ENCODE measurements at regions not wholly inside any gene's neighbourhood (a gene's known extent, or its start where the extent isn't known, plus 50 kb on each side); places are given as distances from the start of the nearest gene placed in this dataset.

DNA sequence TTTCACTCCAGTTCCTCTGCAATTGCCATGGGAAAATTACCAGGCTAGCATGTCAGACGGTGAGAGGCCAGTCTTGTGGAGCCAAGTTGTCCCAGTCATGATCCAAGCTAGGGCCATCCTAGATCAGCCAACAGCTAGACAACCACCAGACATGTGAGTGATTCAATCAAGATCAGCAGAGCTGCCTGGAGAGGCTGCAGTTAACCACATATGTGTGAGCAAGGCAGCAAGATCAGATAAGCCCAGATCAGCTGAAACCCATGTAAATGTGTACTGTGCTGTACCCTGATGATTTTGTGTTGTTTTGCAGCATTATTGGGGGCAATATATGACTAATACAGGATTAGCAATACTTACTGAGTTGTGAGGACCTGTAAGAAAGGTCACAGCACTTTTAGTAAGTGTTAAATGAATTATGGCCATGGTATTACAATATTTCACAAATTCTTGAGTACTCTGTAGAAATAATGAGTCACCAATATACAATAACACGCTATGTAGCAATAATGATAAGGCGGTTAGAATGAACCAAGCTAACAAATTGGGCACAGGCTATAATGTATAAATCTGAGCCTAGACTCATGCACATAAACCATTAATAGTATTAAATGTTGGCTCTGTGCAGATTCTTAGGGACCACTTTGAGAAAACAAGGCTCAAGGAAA is 91.4 kb downstream of the SUDS3 start:
- no peak for DNase-seq (ENCODE audit: low read depth)

DNA sequence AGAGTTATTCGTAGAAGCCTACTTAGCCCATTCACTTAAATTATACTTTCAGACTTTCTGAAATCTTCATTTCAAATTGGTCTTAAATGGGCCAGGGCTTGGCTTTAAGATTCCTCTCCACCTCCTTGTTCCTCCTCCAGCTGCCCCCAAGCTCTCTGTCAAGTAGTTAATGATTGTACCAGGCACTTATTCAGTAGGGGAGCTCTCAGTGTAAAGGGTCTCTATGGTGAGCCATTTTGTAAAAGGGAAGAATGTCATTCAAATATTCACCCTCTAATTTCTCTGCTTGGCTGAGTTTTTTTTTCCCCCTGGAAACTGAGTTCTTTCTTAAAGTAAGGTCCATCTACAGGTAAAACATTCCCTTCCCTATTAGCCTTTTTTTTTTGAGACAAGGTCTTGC is 96.6 kb downstream of the SUDS3 start:
- DNase-seq (ENCODE audit: low read depth), result no peak

DNA sequence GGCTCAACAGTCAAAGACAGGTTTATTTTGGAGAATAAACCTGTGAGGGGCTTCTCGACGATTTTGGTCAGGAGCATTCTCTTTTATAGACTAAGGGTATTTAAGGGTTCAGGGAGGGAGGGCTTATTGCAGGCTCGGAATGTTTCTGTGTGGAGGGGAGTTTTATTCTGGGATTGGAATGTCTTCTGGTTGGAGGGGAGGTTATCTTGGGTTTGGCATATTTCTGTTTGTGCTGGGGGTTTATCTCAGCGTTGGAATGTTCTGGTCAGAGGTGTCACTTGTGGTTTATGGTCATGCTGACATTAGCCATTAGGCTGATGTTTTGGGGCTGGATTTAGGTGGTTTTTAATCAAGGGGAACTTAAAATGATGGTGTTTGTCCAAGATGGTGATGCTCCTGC is 103.9 kb downstream of the SUDS3 start:
- no peak for DNase-seq (ENCODE audit: low read depth)

GRCh38 chr12:118488034-118488433 is 111.7 kb downstream of the SUDS3 start:
- no peak for DNase-seq (ENCODE audit: low read depth)

DNA sequence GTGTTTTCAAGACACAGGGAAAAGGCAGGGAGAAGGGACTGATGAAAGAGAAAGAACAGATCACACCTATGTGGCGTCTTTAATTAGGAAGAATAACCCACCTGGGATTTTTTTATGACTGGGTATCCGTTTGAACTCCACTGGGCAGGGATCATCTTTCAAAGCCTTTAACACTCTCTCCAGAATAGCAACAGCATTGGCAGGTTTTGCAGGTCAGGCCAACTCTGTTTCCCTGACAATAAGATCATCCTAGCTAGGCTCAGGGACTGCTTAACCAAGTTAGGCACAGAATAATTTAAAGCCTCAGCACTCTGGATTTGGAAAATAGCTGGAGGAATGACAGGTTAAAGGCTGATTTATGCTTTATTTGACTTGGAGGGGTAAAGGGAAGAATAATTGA is 117.6 kb downstream of the SUDS3 start:
- DNase-seq (ENCODE audit: low read depth), result no peak

DNA sequence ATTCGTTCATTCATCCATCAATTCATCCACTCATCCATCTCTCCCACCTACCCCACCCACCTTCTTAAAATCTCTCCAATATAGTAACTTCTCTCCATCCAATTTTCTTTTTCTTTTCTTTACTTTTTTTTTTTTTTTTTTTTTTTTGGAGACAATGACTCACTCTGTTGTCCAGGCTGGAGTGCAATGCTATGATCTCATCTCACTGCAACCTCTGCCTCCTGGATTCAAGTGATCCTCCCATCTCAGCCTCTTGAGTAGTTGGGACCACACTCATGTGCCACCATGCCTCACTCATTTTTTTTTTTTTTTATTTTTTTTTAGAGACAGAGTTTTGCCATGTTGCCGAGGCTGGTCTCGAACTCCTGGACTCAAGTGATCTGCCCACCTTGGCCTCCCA is 118.4 kb downstream of the SUDS3 start:
- no peak for DNase-seq (ENCODE audit: low read depth)

GRCh38 chr12:118495296-118495695 is 118.9 kb downstream of the SUDS3 start:
- no peak for DNase-seq (ENCODE audit: low read depth)

DNA sequence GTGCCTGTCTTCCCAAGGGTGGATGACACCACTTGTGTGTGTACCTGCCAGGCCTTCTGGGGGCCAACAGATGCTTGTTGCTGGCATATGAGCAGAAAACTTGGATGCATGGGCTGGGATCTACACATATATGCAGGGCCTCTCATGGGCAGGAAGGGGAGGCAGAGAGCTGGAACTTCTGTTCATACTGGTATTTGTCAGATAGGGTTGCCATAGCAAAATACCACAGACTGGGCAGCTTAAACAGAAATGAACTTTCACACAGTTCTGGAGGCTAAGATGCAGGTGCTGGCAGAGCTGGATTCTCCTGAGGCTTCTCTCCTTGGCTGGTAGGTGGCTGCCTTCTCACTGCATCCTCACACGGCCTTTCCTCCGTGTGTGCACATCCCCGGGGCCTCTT is 121.8 kb downstream of the SUDS3 start:
- DNase-seq (ENCODE audit: low read depth), result no peak

GRCh38 chr12:118500299-118500698 is 123.9 kb downstream of the SUDS3 start:
- no peak for DNase-seq (ENCODE audit: low read depth)

DNA sequence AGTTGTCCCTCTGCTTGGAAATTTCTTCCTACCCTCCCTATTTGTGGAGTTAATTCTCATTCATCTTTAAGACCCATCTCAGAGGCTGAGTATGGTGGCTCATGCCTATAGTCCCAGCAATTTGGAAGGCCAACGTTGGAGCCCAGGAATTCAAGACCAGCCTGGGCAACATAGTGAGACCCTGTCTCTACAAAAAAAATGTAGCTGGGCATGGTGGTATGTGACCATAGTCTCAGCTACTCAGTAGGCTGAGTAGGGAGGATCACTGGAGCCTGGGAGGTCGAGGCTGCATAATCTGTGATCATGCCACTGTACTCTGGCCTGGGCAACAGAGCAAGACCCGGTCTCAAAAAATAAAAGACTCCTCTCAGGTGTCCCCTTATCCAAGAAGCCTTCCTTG is 125.1 kb downstream of the SUDS3 start:
- no peak for DNase-seq (ENCODE audit: low read depth)

GRCh38 chr12:118503476-118503875 is 127.1 kb downstream of the SUDS3 start:
- DNase-seq (ENCODE audit: low read depth), result no peak

GRCh38 chr12:118512669-118513068 is 136.3 kb downstream of the SUDS3 start:
- no peak for DNase-seq (ENCODE audit: low read depth)

DNA sequence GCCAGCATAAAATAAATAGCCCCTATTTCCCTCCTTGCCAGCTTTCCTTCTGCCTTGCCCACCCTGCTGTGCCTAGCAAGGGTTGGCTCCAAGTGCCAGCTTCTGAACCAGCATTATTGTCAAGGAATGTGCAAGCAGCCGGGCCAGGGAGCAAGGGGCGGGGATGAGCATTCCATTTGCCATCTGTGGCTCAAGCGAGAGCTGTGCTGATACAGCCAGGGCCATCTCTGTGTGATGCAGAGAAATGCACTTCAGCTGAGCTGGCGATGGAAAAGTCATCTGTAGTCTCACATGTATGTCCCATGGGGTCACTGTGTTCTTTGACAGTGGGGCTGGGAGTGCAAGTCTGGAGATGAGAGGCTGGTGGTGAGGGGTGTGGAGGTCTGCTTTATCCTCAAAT is 137.3 kb downstream of the SUDS3 start:
- no peak for DNase-seq (ENCODE audit: low read depth)

DNA sequence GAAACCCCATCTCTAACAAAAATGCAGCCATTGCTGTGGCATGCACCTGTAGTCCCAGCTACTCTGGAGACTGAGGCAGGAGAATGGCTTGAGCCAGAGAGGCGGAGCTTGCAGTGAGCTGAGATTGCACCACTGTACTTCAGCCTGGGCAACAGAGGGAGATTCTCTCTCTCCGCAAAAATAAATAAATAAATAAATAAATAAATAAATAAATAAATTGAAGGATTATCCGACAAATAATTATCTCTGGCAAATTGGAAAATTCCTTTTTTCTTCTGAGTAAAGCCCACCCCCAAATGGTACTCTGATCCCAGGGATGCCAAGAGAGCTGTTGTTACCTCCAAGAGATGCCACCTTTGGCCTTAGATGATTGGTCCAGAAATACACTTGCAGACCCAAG is 137.9 kb downstream of the SUDS3 start:
- no peak for DNase-seq (ENCODE audit: low read depth)

DNA sequence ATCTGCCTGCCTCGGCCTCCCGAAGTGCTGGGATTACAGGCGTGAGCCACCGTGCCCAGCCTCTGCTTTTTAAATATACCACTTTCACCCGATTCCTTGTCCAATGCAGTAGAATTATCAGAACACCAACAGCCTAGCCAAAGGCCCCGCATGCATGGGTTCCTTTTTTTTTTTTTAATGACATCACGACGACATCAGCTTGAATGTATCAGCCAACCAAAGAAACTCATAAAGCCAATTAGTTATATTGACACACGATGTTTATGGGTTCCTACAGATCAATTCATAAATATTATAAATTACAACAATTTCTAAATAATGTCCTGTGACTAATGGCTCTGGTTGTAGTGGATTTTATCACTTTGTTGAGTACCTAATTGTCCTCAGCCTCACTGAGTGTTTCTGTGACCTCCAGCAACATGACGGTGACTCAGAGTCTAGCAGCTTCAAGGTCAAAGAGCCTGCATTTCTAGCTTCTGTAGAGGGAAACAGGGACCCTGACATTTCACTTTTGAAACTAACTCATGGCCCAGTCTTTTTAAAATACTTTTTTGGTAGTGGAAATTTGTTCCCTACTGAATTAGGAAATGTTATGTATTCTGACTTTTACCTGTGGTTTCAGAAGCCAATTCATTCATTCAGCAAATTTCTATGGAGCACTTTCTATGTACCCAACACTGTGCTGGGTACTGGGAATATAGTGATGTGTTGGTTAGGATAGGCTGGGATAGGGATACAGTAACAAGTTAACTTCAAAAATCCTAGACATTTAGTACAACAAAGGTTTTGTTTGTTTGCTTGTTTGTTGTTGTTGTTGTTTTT is 144.1 kb downstream of the SUDS3 start:
- no peak for DNase-seq (ENCODE audit: low read depth)

DNA sequence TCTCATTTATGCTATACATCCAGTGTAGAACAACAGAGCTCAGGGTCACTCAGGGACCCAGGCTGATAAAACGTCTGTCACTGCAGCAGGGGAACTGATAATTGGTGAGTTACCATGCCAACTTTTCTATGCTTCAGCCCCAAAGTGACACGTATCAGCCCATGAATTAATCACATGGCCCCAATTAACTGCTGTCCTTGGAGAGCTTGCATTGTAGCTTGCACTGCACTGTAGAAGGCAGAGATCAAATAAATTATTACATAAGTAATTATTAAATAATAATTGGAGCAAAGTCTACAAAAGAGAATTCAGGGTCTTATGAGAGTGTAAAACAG is 144.6 kb downstream of the SUDS3 start:
- DNase-seq (ENCODE audit: low read depth), result no peak

DNA sequence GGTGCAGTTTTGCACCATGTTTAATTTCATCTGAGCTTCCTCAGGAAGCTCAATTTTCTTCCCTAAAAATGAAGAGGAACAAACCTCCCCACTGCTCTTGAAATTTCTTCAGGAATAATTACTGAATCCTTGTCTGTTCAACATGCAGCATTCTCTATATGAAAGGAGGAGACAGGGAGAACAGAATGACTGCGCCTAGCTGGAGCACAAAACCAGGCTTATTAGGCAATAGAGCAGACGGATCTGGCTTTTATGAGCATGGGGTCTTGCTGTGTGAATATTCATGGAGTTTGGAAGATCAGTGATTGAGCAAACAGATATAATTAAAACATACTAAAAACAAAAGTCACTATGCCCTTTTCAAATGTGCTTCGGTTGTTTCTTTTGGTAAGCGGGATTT is 148.1 kb downstream of the SUDS3 start:
- DNase-seq (ENCODE audit: low read depth), result no peak

- DNase-seq (ENCODE audit: low read depth), result no peak
Observed at GRCh38 chr12:118525216-118525615, 148.9 kb downstream of the SUDS3 start.

DNA sequence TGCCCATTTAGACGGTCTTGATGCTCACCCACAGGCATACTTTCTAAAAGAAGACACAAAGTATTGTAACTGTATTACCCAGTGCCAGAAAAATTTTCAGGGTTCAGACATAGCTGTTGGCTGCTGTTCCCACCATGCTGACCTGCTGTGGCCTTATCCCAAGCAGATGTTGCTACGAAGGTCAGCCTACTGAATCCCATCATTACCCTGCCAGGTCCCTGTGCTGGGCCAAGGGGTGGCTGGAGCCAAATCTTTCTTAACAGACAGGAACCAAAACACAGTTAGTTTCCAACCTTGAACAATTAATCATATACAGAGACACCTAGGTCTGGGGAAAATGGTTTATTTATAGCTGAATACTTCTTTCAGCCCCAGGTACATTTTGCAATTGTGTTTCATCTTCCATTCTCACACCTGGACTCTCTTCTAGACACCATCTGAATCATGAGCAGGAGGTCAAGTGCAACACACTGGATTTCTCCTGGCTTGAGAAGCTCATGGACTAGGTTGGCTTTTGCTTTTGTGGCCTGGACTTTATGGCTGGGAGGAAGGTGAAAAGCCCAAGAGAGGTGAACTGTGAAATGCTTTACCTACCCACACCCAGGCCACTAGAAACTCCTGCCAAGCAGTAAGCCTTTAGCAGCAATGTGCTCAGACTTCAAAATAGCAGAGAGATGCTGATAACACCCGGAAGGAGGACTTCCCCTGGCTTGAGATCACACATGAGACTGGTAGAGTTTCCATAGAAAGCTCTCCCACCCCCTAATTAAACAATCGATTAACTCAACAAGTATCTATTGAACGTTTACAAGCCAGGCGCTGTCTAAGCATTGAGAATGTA is 150.1 kb downstream of the SUDS3 start:
- DNase-seq (ENCODE audit: low read depth), result no peak

DNA sequence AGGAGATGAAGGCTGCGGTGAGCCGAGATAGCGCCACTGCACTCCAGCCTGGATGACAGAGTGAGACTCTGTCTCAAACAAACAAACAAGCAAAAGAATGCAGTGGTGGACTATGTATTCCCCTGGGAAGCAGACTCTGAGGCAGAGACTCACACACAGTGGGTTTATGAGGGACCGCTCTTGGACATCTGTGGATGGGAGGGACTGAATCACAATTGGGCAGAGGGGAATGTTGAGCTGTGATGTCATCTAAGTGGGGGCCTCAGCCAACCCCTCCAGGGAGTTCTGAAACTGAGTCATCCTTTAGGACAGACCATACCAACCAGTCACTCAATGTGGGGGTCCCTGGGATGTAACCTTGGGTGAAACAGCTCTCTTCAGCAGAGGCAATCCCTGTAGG is 151.0 kb downstream of the SUDS3 start:
- no peak for DNase-seq (ENCODE audit: low read depth)

GRCh38 chr12:118528625-118529024 is 152.3 kb downstream of the SUDS3 start:
- DNase-seq (ENCODE audit: low read depth), result no peak

DNA sequence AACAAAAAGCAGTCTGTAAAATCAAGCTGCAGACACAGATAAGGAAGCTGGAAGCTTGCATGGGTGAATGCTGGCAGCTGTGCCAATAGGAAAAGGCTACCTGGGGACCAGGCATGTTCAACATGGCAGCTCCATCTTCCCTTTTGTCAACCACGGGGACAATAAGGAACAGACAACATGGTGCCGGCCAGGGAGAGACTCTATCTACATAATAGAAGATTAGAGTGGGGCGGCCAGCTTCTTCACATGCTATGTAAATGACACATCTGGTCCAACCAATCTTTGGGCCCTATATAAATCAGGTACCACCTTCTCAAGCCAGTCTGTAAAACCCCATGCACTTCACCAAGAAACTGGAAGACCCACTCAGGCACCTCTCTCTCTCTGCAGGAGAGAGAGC is 157.6 kb downstream of the SUDS3 start:
- DNase-seq (ENCODE audit: low read depth), result no peak
